ENCODE measurements at regions not wholly inside any gene's neighbourhood (a gene's known extent, or its start where the extent isn't known, plus 50 kb on each side); places are given as distances from the start of the nearest gene placed in this dataset.
"Not testable (repeated sequence)": the region's sequence is repeated elsewhere in the genome, so short reads cannot be mapped to it uniquely, and the experiment has no call there.

GRCh38 chr9:65435464-65435863, 150.5 kb upstream of the FOXD4L5 start:
- Histone ChIP-seq H3K9me3 (ENCODE audit: control insufficient read depth in 5 of 5, low read length in 5 of 5) (peaks cover 0 to 15% (median 3%) of the 10 kb centered on the region in 5 donors), H3K4me1 (ENCODE audit: control insufficient read depth in 5 of 5, insufficient read depth in 5 of 5, low read length in 5 of 5) (no peaks in the 10 kb centered on the region), H3K4me3 (ENCODE audit: low read depth in 1 of 5, low read length in 5 of 5) (no peak overlapping the region), H3K27ac (ENCODE audit: low read depth, low read length) (no peak overlapping the region), H3K36me3 (ENCODE audit: control insufficient read depth in 5 of 5, insufficient read depth in 5 of 5, low read length in 5 of 5) (no peaks in the 10 kb centered on the region), H3K27me3 (ENCODE audit: control insufficient read depth in 5 of 5, insufficient read depth in 4 of 5, low read length in 5 of 5) (no peaks in the 10 kb centered on the region), H3K9ac (ENCODE audit: low read length in 5 of 5) (no peak overlapping the region)

GRCh38 chr9:65432722-65433323, 147.8 kb upstream of the FOXD4L5 start:
- Histone ChIP-seq H3K4me1 (ENCODE audit: control insufficient read depth in 5 of 5, insufficient read depth in 5 of 5, low read length in 5 of 5) (no peaks in the 10 kb centered on the region), H3K4me3 (ENCODE audit: low read depth in 1 of 5, low read length in 5 of 5) (no peak overlapping the region), H3K9me3 (ENCODE audit: control insufficient read depth in 5 of 5, low read length in 5 of 5) (peaks cover 0 to 31% (median 3%) of the 10 kb centered on the region in 5 donors), H3K9ac (ENCODE audit: low read length in 5 of 5) (no peak overlapping the region), H3K27ac (ENCODE audit: low read depth, low read length) (no peak overlapping the region), H3K36me3 (ENCODE audit: control insufficient read depth in 5 of 5, insufficient read depth in 5 of 5, low read length in 5 of 5) (no peaks in the 10 kb centered on the region), H3K27me3 (ENCODE audit: control insufficient read depth in 5 of 5, insufficient read depth in 4 of 5, low read length in 5 of 5) (no peaks in the 10 kb centered on the region)

GRCh38 chr9:65432051-65432450, 147.0 kb upstream of the FOXD4L5 start:
- H3K27ac ChIP-seq (ENCODE audit: low read depth, low read length): no peak overlapping the region
- no peaks in the 10 kb centered on the region for H3K36me3 ChIP-seq (ENCODE audit: control insufficient read depth in 5 of 5, insufficient read depth in 5 of 5, low read length in 5 of 5)
- H3K4me1 ChIP-seq (ENCODE audit: control insufficient read depth in 5 of 5, insufficient read depth in 5 of 5, low read length in 5 of 5): no peaks in the 10 kb centered on the region
- H3K27me3 ChIP-seq (ENCODE audit: control insufficient read depth in 5 of 5, insufficient read depth in 4 of 5, low read length in 5 of 5): no peaks in the 10 kb centered on the region
- H3K9me3 ChIP-seq (ENCODE audit: control insufficient read depth in 5 of 5, low read length in 5 of 5): peaks cover 0 to 31% (median 3%) of the 10 kb centered on the region in 5 donors
- no peak overlapping the region for H3K9ac ChIP-seq (ENCODE audit: low read length in 5 of 5)
- H3K4me3 ChIP-seq (ENCODE audit: low read depth in 1 of 5, low read length in 5 of 5): no peak overlapping the region

- H3K9me3 ChIP-seq (ENCODE audit: control insufficient read depth in 5 of 5, low read length in 5 of 5): peaks cover 0 to 29% (median 3%) of the 10 kb centered on the region in 5 donors
- H3K27me3 ChIP-seq (ENCODE audit: control insufficient read depth in 5 of 5, insufficient read depth in 4 of 5, low read length in 5 of 5): no peaks in the 10 kb centered on the region
- no peak overlapping the region for H3K9ac ChIP-seq (ENCODE audit: low read length in 5 of 5)
- H3K27ac ChIP-seq (ENCODE audit: low read depth, low read length): no peak overlapping the region
- H3K4me3 ChIP-seq (ENCODE audit: low read depth in 1 of 5, low read length in 5 of 5): no peak overlapping the region
- no peaks in the 10 kb centered on the region for H3K36me3 ChIP-seq (ENCODE audit: control insufficient read depth in 5 of 5, insufficient read depth in 5 of 5, low read length in 5 of 5)
- H3K4me1 ChIP-seq (ENCODE audit: control insufficient read depth in 5 of 5, insufficient read depth in 5 of 5, low read length in 5 of 5): no peaks in the 10 kb centered on the region
Observed at GRCh38 chr9:65430221-65430620, 145.2 kb upstream of the FOXD4L5 start.

- not testable (repeated sequence) for H3K4me3 ChIP-seq (ENCODE audit: low read depth in 1 of 5, low read length in 5 of 5); H3K27me3 ChIP-seq (ENCODE audit: control insufficient read depth in 5 of 5, insufficient read depth in 4 of 5, low read length in 5 of 5); H3K36me3 ChIP-seq (ENCODE audit: control insufficient read depth in 5 of 5, insufficient read depth in 5 of 5, low read length in 5 of 5); H3K9ac ChIP-seq (ENCODE audit: low read length in 5 of 5); H3K27ac ChIP-seq (ENCODE audit: low read depth, low read length); H3K4me1 ChIP-seq (ENCODE audit: control insufficient read depth in 5 of 5, insufficient read depth in 5 of 5, low read length in 5 of 5)
- H3K9me3 ChIP-seq (ENCODE audit: control insufficient read depth in 5 of 5, low read length in 5 of 5): peaks cover 0 to 28% (median 0%) of the 10 kb centered on the region in 5 donors
Observed at GRCh38 chr9:65427361-65427760, 142.4 kb upstream of the FOXD4L5 start.

GRCh38 chr9:65426813-65427212, 141.8 kb upstream of the FOXD4L5 start:
- H3K9ac ChIP-seq (ENCODE audit: low read length in 5 of 5); H3K27me3 ChIP-seq (ENCODE audit: control insufficient read depth in 5 of 5, insufficient read depth in 4 of 5, low read length in 5 of 5); H3K36me3 ChIP-seq (ENCODE audit: control insufficient read depth in 5 of 5, insufficient read depth in 5 of 5, low read length in 5 of 5); H3K4me3 ChIP-seq (ENCODE audit: low read depth in 1 of 5, low read length in 5 of 5); H3K4me1 ChIP-seq (ENCODE audit: control insufficient read depth in 5 of 5, insufficient read depth in 5 of 5, low read length in 5 of 5); H3K27ac ChIP-seq (ENCODE audit: low read depth, low read length): not testable (repeated sequence)
- peaks cover 0 to 29% (median 0%) of the 10 kb centered on the region in 5 donors for H3K9me3 ChIP-seq (ENCODE audit: control insufficient read depth in 5 of 5, low read length in 5 of 5)

- H3K4me3 ChIP-seq (ENCODE audit: low read depth in 1 of 5, low read length in 5 of 5): no peak overlapping the region
- H3K9ac ChIP-seq (ENCODE audit: low read length in 5 of 5): no peak overlapping the region
- H3K4me1 ChIP-seq (ENCODE audit: control insufficient read depth in 5 of 5, insufficient read depth in 5 of 5, low read length in 5 of 5): no peaks in the 10 kb centered on the region
- no peaks in the 10 kb centered on the region for H3K27me3 ChIP-seq (ENCODE audit: control insufficient read depth in 5 of 5, insufficient read depth in 4 of 5, low read length in 5 of 5)
- peaks cover 0 to 34% (median 0%) of the 10 kb centered on the region in 5 donors for H3K9me3 ChIP-seq (ENCODE audit: control insufficient read depth in 5 of 5, low read length in 5 of 5)
- H3K36me3 ChIP-seq (ENCODE audit: control insufficient read depth in 5 of 5, insufficient read depth in 5 of 5, low read length in 5 of 5): no peaks in the 10 kb centered on the region
- no peak overlapping the region for H3K27ac ChIP-seq (ENCODE audit: low read depth, low read length)
Observed at GRCh38 chr9:65426231-65426630, 141.2 kb upstream of the FOXD4L5 start.

GRCh38 chr9:65425183-65425582, 140.2 kb upstream of the FOXD4L5 start:
- H3K27me3 ChIP-seq (ENCODE audit: control insufficient read depth in 5 of 5, insufficient read depth in 4 of 5, low read length in 5 of 5); H3K4me1 ChIP-seq (ENCODE audit: control insufficient read depth in 5 of 5, insufficient read depth in 5 of 5, low read length in 5 of 5); H3K27ac ChIP-seq (ENCODE audit: low read depth, low read length); H3K36me3 ChIP-seq (ENCODE audit: control insufficient read depth in 5 of 5, insufficient read depth in 5 of 5, low read length in 5 of 5); H3K4me3 ChIP-seq (ENCODE audit: low read depth in 1 of 5, low read length in 5 of 5); H3K9ac ChIP-seq (ENCODE audit: low read length in 5 of 5): not testable (repeated sequence)
- H3K9me3 ChIP-seq (ENCODE audit: control insufficient read depth in 5 of 5, low read length in 5 of 5): peaks cover 0 to 35% (median 0%) of the 10 kb centered on the region in 5 donors

- not testable (repeated sequence) for H3K4me1 ChIP-seq (ENCODE audit: control insufficient read depth in 5 of 5, insufficient read depth in 5 of 5, low read length in 5 of 5); H3K27me3 ChIP-seq (ENCODE audit: control insufficient read depth in 5 of 5, insufficient read depth in 4 of 5, low read length in 5 of 5); H3K9ac ChIP-seq (ENCODE audit: low read length in 5 of 5); H3K27ac ChIP-seq (ENCODE audit: low read depth, low read length); H3K4me3 ChIP-seq (ENCODE audit: low read depth in 1 of 5, low read length in 5 of 5); H3K36me3 ChIP-seq (ENCODE audit: control insufficient read depth in 5 of 5, insufficient read depth in 5 of 5, low read length in 5 of 5)
- peaks cover 0 to 29% (median 0%) of the 10 kb centered on the region in 5 donors for H3K9me3 ChIP-seq (ENCODE audit: control insufficient read depth in 5 of 5, low read length in 5 of 5)
Observed at GRCh38 chr9:65424437-65424984, 139.5 kb upstream of the FOXD4L5 start.

- not testable (repeated sequence) for H3K27ac ChIP-seq (ENCODE audit: low read depth, low read length); H3K4me1 ChIP-seq (ENCODE audit: control insufficient read depth in 5 of 5, insufficient read depth in 5 of 5, low read length in 5 of 5); H3K27me3 ChIP-seq (ENCODE audit: control insufficient read depth in 5 of 5, insufficient read depth in 4 of 5, low read length in 5 of 5); H3K36me3 ChIP-seq (ENCODE audit: control insufficient read depth in 5 of 5, insufficient read depth in 5 of 5, low read length in 5 of 5); H3K9ac ChIP-seq (ENCODE audit: low read length in 5 of 5); H3K4me3 ChIP-seq (ENCODE audit: low read depth in 1 of 5, low read length in 5 of 5)
- peaks cover 0 to 23% (median 0%) of the 10 kb centered on the region in 5 donors for H3K9me3 ChIP-seq (ENCODE audit: control insufficient read depth in 5 of 5, low read length in 5 of 5)
Observed at GRCh38 chr9:65423691-65424436, 138.9 kb upstream of the FOXD4L5 start.
